ENCODE measurements at regions not wholly inside any gene's neighbourhood (a gene's known extent, or its start where the extent isn't known, plus 50 kb on each side); places are given as distances from the start of the nearest gene placed in this dataset.

- no peak overlapping the region for H4K91ac ChIP-seq (ENCODE audit: insufficient read length, low read depth, low read length)
- Mint-ChIP-seq H3K36me3 (ENCODE audit: insufficient read depth in 1 of 3, low read depth in 3 of 3) (no peaks in the 10 kb centered on the region), H3K27me3 (ENCODE audit: low read depth) (no peaks in the 10 kb centered on the region), H3K9me3 (no peaks in the 10 kb centered on the region), H3K27ac (no peak overlapping the region), H3K4me3 (no peak overlapping the region), H3K4me1 (no peaks in the 10 kb centered on the region)
- H3K9me3 ChIP-seq (ENCODE audit: control insufficient read depth, low read depth, low read length): no peaks in the 10 kb centered on the region
- no peak overlapping the region for H3T11ph ChIP-seq (ENCODE audit: low read length)
- H3K79me2 ChIP-seq (ENCODE audit: insufficient read depth, low read length): no peaks in the 10 kb centered on the region
- no peak for TF ChIP-seq CTCF (conservative IDR thresholded peaks at IDR 0.05)
- no peak overlapping the region for H2BK12ac ChIP-seq (ENCODE audit: insufficient read length, low read depth, low read length)
- no peak overlapping the region for H3K23ac ChIP-seq (ENCODE audit: insufficient read length, low read depth, low read length)
- H2BK120ac ChIP-seq (ENCODE audit: low read depth, low read length, poor library complexity, severe bottlenecking): no peak overlapping the region
- H3K4ac ChIP-seq (ENCODE audit: low read depth, low read length): no peak overlapping the region
- H2AFZ ChIP-seq (ENCODE audit: low read length): no peak overlapping the region
- no peak overlapping the region for H3K27ac ChIP-seq (ENCODE audit: insufficient read length, low read depth, low read length)
- H3K79me1 ChIP-seq (ENCODE audit: insufficient read depth, low read depth, low read length, poor library complexity, severe bottlenecking): no peaks in the 10 kb centered on the region
- H3K4me1 ChIP-seq (ENCODE audit: insufficient read depth, low read length): no peaks in the 10 kb centered on the region
- DNase-seq: no peak
- H3K23me2 ChIP-seq (ENCODE audit: insufficient read length, low read depth, low read length, poor library complexity, severe bottlenecking): no peaks in the 10 kb centered on the region
- H4K5ac ChIP-seq (ENCODE audit: insufficient read length, low read depth, low read length): no peak overlapping the region
- H4K8ac ChIP-seq (replicated peaks; ENCODE audit: insufficient read length, low read depth, low read length): no peak overlapping the region
- no peak overlapping the region for H3K9ac ChIP-seq (ENCODE audit: extremely low read depth, insufficient read length, low read length)
- no peaks in the 10 kb centered on the region for H4K20me1 ChIP-seq (ENCODE audit: control insufficient read depth, insufficient read depth, insufficient read length)
- no peak overlapping the region for H3K18ac ChIP-seq (ENCODE audit: insufficient read length, low read depth, low read length)
- no peak overlapping the region for H2BK15ac ChIP-seq (ENCODE audit: low read depth, low read length)
- no peaks in the 10 kb centered on the region for H3K27me3 ChIP-seq (ENCODE audit: insufficient read depth, low read length)
- H3K56ac ChIP-seq (ENCODE audit: insufficient read length, low read depth, low read length): no peak overlapping the region
- no peak overlapping the region for H2BK20ac ChIP-seq (ENCODE audit: low read depth, low read length, poor library complexity, severe bottlenecking)
- no peak overlapping the region for H2BK5ac ChIP-seq (ENCODE audit: insufficient read length, low read length)
- H3K14ac ChIP-seq (ENCODE audit: insufficient read depth, low read length): no peak overlapping the region
- H2AK5ac ChIP-seq (ENCODE audit: insufficient read length, low read length): no peak overlapping the region
- H3K4me2 ChIP-seq (ENCODE audit: insufficient read depth, insufficient read length, low read length): no peak overlapping the region
These were observed 60.8 kb upstream of the TENT5A start for GRCh38 chr6:81813305-81813704.

All from H9 (cell line).